ENCODE measurements at regions not wholly inside any gene's neighbourhood (a gene's known extent, or its start where the extent isn't known, plus 50 kb on each side); places are given as distances from the start of the nearest gene placed in this dataset.

DNA sequence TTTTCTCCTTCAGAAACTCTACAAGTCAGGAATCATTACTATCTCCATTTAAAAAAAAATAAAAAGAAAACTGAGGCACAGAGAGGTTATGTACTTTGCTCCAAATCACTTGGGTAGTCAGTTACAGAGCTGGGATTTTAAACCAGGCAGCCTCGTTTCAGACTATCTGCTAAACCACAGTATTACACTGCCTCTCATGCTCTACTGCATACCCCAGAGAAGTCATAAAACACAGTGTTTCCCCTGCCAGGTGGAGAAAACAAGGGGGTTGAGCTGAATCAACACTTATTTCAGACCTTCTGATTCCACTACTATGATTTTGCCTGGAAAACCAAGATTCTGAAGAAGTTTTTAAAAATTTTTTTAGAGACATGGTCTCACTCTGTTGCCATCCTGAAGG is 132.9 kb upstream of the POU2AF2 start:
- TF ChIP-seq POLR2A (IDR thresholded peaks at IDR 0.05) (no peak), POLR2AphosphoS5 (IDR thresholded peaks at IDR 0.05) (no peak), EP300 (IDR thresholded peaks at IDR 0.05) (no peak)
- TF ChIP-seq, protein P1, sequence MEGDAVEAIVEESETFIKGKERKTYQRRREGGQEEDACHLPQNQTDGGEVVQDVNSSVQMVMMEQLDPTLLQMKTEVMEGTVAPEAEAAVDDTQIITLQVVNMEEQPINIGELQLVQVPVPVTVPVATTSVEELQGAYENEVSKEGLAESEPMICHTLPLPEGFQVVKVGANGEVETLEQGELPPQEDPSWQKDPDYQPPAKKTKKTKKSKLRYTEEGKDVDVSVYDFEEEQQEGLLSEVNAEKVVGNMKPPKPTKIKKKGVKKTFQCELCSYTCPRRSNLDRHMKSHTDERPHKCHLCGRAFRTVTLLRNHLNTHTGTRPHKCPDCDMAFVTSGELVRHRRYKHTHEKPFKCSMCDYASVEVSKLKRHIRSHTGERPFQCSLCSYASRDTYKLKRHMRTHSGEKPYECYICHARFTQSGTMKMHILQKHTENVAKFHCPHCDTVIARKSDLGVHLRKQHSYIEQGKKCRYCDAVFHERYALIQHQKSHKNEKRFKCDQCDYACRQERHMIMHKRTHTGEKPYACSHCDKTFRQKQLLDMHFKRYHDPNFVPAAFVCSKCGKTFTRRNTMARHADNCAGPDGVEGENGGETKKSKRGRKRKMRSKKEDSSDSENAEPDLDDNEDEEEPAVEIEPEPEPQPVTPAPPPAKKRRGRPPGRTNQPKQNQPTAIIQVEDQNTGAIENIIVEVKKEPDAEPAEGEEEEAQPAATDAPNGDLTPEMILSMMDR (IDR thresholded peaks at IDR 0.05), result no peak

Data from upper lobe of left lung (tissue), 4 donors.